ENCODE measurements at regions not wholly inside any gene's neighbourhood (a gene's known extent, or its start where the extent isn't known, plus 50 kb on each side); places are given as distances from the start of the nearest gene placed in this dataset.

- no peak for TF ChIP-seq CTCF (IDR thresholded peaks at IDR 0.05)
- no peak for TF ChIP-seq POLR2A (IDR thresholded peaks at IDR 0.05)
Measured at GRCh38 chr13:107881362-107881761, 334.0 kb downstream of the LIG4 start.
